ENCODE measurements at regions not wholly inside any gene's neighbourhood (a gene's known extent, or its start where the extent isn't known, plus 50 kb on each side); places are given as distances from the start of the nearest gene placed in this dataset.

DNA sequence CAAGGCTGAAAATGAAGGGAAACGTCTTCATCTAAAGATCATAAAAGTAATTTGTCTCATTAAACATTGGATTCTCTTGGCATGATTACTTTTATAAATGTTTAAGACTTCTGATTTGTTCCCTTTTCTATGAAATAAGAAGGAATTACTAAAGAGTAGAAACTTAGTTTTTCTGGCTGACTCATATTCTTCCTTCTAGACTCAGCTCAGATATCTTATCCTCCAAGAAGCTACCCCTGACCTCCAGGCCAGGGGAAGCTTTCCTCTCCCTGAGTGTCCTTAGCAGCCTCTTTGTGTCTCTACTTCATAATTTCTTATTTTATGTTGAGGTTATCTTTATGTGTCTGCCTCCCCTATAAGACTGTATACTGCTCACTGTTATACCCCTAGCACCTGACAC is 291.9 kb upstream of the STT3B start:
- no peak overlapping the region for H3K4me3 ChIP-seq
- no peak for DNase-seq
- H3K4me1 ChIP-seq: no peaks in the 10 kb centered on the region
- no peak overlapping the region for H3K27ac ChIP-seq
- TF ChIP-seq POLR2A (IDR thresholded peaks at IDR 0.05): no peak
- TF ChIP-seq POLR2AphosphoS5 (IDR thresholded peaks at IDR 0.05): no peak
- TF ChIP-seq, protein P1, sequence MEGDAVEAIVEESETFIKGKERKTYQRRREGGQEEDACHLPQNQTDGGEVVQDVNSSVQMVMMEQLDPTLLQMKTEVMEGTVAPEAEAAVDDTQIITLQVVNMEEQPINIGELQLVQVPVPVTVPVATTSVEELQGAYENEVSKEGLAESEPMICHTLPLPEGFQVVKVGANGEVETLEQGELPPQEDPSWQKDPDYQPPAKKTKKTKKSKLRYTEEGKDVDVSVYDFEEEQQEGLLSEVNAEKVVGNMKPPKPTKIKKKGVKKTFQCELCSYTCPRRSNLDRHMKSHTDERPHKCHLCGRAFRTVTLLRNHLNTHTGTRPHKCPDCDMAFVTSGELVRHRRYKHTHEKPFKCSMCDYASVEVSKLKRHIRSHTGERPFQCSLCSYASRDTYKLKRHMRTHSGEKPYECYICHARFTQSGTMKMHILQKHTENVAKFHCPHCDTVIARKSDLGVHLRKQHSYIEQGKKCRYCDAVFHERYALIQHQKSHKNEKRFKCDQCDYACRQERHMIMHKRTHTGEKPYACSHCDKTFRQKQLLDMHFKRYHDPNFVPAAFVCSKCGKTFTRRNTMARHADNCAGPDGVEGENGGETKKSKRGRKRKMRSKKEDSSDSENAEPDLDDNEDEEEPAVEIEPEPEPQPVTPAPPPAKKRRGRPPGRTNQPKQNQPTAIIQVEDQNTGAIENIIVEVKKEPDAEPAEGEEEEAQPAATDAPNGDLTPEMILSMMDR (IDR thresholded peaks at IDR 0.05): no peak
- TF ChIP-seq EP300 (IDR thresholded peaks at IDR 0.05): no peak
- no peaks in the 10 kb centered on the region for H3K36me3 ChIP-seq
- no peaks in the 10 kb centered on the region for H3K9me3 ChIP-seq
- intact Hi-C loops (cut with DNase I; ENCODE audit: low total_unique reads): no loop called here
- no peaks in the 10 kb centered on the region for H3K27me3 ChIP-seq
- WGBS, 5 donors: 72 to 87% (median 77%) methylated on average over 1 of the region's 1 CpG

DNA sequence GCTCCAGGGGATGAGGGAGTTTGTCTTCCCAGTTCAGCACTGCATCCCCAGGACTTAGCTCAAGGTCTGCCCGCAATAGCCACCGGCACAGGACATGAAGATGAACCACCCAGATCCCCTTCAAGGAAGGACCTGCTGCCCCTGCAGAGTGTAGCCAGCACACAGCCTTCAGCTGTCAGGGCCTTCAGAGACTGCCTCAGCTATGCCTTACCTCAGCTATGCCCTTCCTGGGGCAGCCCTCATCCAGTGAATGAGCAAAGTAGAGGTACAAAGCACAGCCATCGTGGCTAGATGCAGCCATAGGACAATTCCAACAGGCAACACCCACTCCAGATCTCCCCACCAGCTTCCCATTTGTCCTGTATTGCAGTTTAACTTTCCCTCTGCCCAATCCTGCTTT is 291.2 kb upstream of the STT3B start:
- H3K27me3 ChIP-seq: no peaks in the 10 kb centered on the region
- no peaks in the 10 kb centered on the region for H3K9me3 ChIP-seq
- intact Hi-C loops (cut with DNase I; ENCODE audit: low total_unique reads): no loop called here
- H3K27ac ChIP-seq: no peak overlapping the region
- no peaks in the 10 kb centered on the region for H3K36me3 ChIP-seq
- DNase-seq: no peak
- no peaks in the 10 kb centered on the region for H3K4me1 ChIP-seq
- H3K4me3 ChIP-seq: no peak overlapping the region
- 76 to 95% (median 88%) methylated on average over 2 to 3 of the region's 3 CpGs for WGBS, 5 donors
- TF ChIP-seq POLR2A (IDR thresholded peaks at IDR 0.05): no peak
- TF ChIP-seq EP300 (IDR thresholded peaks at IDR 0.05): no peak
- TF ChIP-seq POLR2AphosphoS5 (IDR thresholded peaks at IDR 0.05): no peak
- TF ChIP-seq, protein P1 (IDR thresholded peaks at IDR 0.05): no peak

DNA sequence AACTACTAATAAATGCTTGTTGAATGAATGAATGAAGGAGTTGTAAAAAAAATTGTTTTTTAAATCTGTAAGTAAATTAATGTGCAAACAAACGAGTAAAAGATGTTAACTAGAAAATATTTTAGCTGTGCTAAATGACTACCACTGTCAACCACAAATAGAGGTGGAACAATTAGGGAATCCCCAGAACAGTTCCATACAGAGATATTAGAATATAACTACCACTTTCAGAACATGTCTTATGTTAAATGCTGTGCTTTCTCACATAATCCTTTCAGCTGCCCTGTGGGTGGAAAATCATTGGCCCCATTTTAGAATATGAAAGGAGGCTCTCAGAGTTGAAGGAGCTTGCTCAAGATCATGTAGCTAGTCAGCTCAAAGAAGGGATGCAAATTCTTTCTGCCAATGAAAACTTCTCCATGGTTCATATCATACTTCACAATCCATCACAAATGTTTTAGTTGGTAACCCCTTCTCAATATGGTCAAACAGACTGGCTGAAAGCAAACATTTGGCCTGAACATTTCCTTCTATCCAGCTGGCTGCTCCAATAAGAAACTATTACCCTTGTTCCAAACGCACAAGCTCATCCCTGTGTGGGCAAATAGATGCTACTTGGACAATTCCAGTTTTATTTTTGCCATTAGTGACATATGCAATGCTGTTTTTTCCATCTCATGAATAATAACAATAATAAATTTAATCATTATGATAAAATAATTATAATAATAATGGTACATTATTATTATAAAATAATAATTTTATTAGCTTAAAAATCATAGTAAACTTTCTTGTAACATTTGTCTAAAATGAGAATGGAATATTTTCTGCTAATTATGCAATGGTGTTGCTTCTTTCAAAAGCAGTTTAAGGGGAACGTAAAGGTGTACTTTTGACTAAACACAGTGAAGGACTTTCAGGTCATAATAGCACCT is 290.4 kb upstream of the STT3B start:
- Histone ChIP-seq H3K4me1 (no peaks in the 10 kb centered on the region), H3K36me3 (no peaks in the 10 kb centered on the region), H3K9me3 (no peaks in the 10 kb centered on the region), H3K27me3 (no peaks in the 10 kb centered on the region), H3K4me3 (no peak overlapping the region), H3K27ac (no peak overlapping the region)
- intact Hi-C loops (cut with DNase I; ENCODE audit: low total_unique reads): no loop called here
- TF ChIP-seq POLR2AphosphoS5 (IDR thresholded peaks at IDR 0.05) (no peak), POLR2A (IDR thresholded peaks at IDR 0.05) (no peak), EP300 (IDR thresholded peaks at IDR 0.05) (no peak)
- TF ChIP-seq, protein P1 (IDR thresholded peaks at IDR 0.05): no peak
- WGBS, 5 donors: 79 to 83% (median 82%) methylated on average over 3 of the region's 3 CpGs
- no peak for DNase-seq

DNA sequence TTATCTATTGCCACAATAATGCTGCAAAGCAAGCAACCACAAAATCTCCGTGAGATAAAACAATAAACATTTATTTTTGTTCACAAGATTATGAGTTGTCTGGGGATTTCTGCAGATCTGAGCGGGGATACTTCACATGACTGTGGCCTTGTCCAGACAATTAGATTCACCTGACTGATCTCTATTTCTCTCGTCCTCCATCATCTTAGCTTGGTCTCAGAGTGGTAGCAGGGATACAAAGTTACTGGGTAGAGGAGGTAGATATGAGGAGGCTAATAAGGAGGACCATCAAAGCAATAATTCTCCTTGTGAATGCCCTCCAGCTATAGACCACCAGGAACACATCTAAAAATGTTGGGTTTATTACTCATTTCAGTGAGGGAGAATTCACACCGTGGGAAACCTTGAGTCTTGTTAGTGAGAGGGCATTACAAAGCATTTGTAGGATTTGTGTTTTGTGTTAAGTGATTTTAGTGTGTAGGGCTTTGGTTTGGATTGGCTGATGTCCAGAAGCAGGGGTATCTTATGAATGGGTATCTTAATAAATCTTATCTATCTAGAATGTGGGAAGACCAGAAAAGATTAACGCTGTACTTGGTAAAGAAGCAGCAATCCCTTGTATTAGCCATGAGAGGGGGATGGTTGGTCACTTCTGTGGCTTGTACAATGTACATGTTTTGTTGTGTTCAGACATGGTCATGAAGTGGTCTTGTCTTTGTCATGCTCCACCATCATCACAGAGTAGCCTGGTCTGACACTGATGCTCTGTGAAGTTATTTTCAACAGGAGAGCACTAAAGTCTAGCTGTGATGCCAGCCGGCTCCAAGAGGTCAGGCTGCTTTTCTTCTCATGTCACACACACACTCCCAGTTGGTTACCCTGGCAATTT is 287.6 kb upstream of the STT3B start:
- no peak for DNase-seq
- Histone ChIP-seq H3K27me3 (no peaks in the 10 kb centered on the region), H3K4me1 (no peaks in the 10 kb centered on the region), H3K9me3 (no peaks in the 10 kb centered on the region), H3K36me3 (no peaks in the 10 kb centered on the region), H3K4me3 (no peak overlapping the region), H3K27ac (no peak overlapping the region)
- intact Hi-C loops (cut with DNase I; ENCODE audit: low total_unique reads): no loop called here
- 74 to 80% (median 76%) methylated on average over 6 of the region's 6 CpGs for WGBS, 5 donors
- TF ChIP-seq EP300 (IDR thresholded peaks at IDR 0.05) (no peak), POLR2A (IDR thresholded peaks at IDR 0.05) (no peak), POLR2AphosphoS5 (IDR thresholded peaks at IDR 0.05) (no peak)
- TF ChIP-seq, protein P1 (IDR thresholded peaks at IDR 0.05): no peak

Data from stomach (tissue), 8 donors.